ENCODE measurements at regions not wholly inside any gene's neighbourhood (a gene's known extent, or its start where the extent isn't known, plus 50 kb on each side); places are given as distances from the start of the nearest gene placed in this dataset.

GRCh38 chr17:77907497-77908461 lies 50.7 kb upstream of the TNRC6C start:
- DNase-seq (ENCODE audit: low spot score), result no peak

- no peak for DNase-seq (ENCODE audit: low spot score)
Observed at GRCh38 chr17:77908501-77908900, 50.0 kb upstream of the TNRC6C start.
